ENCODE measurements at regions not wholly inside any gene's neighbourhood (a gene's known extent, or its start where the extent isn't known, plus 50 kb on each side); places are given as distances from the start of the nearest gene placed in this dataset.

DNA sequence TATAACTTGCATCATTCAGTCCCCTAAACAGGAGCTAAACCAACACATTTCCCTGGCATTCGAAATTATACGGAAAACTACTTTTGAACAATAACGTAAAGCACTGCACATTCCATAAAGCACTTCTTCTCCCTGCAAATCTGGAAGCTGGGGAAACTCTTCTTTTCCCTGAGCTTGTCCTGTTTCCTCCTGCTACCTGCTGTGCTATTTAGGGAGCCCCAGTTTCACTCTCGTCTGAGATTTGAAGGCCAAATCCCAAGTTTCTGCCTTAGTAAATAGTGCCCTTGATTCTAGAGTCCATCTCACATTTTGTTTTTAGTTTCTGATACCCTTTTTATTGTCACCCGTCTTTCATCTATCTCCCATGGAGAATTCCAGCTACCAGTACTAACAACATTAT lies 67.7 kb upstream of the OSR1 start:
- TF ChIP-seq, protein P1, sequence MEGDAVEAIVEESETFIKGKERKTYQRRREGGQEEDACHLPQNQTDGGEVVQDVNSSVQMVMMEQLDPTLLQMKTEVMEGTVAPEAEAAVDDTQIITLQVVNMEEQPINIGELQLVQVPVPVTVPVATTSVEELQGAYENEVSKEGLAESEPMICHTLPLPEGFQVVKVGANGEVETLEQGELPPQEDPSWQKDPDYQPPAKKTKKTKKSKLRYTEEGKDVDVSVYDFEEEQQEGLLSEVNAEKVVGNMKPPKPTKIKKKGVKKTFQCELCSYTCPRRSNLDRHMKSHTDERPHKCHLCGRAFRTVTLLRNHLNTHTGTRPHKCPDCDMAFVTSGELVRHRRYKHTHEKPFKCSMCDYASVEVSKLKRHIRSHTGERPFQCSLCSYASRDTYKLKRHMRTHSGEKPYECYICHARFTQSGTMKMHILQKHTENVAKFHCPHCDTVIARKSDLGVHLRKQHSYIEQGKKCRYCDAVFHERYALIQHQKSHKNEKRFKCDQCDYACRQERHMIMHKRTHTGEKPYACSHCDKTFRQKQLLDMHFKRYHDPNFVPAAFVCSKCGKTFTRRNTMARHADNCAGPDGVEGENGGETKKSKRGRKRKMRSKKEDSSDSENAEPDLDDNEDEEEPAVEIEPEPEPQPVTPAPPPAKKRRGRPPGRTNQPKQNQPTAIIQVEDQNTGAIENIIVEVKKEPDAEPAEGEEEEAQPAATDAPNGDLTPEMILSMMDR (IDR thresholded peaks at IDR 0.05) = no peak
- no peak overlapping the region for H3K27ac Mint-ChIP-seq
- no peak for DNase-seq
- H3K4me3 Mint-ChIP-seq = no peak overlapping the region
- peaks cover 4% of the 10 kb centered on the region for H3K27me3 Mint-ChIP-seq (ENCODE audit: low read depth, poor library complexity)
- H3K36me3 Mint-ChIP-seq (ENCODE audit: low read depth) = no peaks in the 10 kb centered on the region
- H3K4me1 Mint-ChIP-seq = peaks cover 23% of the 10 kb centered on the region
- H3K9me3 Mint-ChIP-seq = no peaks in the 10 kb centered on the region

DNA sequence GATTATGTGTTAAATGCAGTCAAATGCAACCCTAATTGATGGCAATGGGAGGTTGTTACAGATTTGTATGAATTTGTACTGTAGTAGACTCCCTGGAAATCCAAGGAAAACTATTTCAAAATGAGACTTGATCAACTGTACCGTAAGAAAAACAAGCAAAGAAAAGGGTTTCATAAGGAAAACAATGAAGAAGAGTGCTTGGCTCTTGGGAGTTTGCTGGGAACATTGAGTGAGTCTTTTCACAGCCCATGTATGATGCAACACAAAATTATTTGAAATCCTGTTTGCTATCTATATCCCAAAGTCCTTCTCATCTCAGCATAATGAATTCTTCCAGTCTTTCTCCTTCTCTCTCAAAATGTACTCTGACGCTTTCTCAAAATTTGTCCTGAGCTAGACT lies 67.0 kb upstream of the OSR1 start:
- Mint-ChIP-seq H3K4me3 (no peak overlapping the region), H3K9me3 (no peaks in the 10 kb centered on the region), H3K4me1 (peaks cover 23% of the 10 kb centered on the region), H3K27me3 (ENCODE audit: low read depth, poor library complexity) (peaks cover 4% of the 10 kb centered on the region), H3K36me3 (ENCODE audit: low read depth) (no peaks in the 10 kb centered on the region), H3K27ac (no peak overlapping the region)
- DNase-seq = no peak
- TF ChIP-seq, protein P1 (IDR thresholded peaks at IDR 0.05) = no peak

GRCh38 chr2:19419211-19419880 lies 60.9 kb upstream of the OSR1 start:
- Mint-ChIP-seq H3K4me1 (peaks cover 18% of the 10 kb centered on the region), H3K4me3 (no peak overlapping the region)

GRCh38 chr2:19416784-19417684 lies 58.6 kb upstream of the OSR1 start:
- no peak overlapping the region for H3K4me3 Mint-ChIP-seq
- H3K9me3 Mint-ChIP-seq = peaks cover 20% of the 10 kb centered on the region
- H3K27me3 Mint-ChIP-seq (ENCODE audit: low read depth, poor library complexity) = peaks cover 3% of the 10 kb centered on the region
- peaks cover 18% of the 10 kb centered on the region for H3K4me1 Mint-ChIP-seq
- DNase-seq = no peak
- H3K36me3 Mint-ChIP-seq (ENCODE audit: low read depth) = no peaks in the 10 kb centered on the region
- TF ChIP-seq, protein P1 (IDR thresholded peaks at IDR 0.05) = no peak
- H3K27ac Mint-ChIP-seq = no peak overlapping the region

More at GRCh38 chr2:19419211-19419880, 60.9 kb upstream of the OSR1 start:
- TF ChIP-seq, protein P1 (IDR thresholded peaks at IDR 0.05) = no peak
- Mint-ChIP-seq H3K36me3 (ENCODE audit: low read depth) (no peaks in the 10 kb centered on the region), H3K9me3 (peaks cover 10% of the 10 kb centered on the region), H3K27me3 (ENCODE audit: low read depth, poor library complexity) (peaks cover 3% of the 10 kb centered on the region), H3K27ac (no peak overlapping the region)
- no peak for DNase-seq

DNA sequence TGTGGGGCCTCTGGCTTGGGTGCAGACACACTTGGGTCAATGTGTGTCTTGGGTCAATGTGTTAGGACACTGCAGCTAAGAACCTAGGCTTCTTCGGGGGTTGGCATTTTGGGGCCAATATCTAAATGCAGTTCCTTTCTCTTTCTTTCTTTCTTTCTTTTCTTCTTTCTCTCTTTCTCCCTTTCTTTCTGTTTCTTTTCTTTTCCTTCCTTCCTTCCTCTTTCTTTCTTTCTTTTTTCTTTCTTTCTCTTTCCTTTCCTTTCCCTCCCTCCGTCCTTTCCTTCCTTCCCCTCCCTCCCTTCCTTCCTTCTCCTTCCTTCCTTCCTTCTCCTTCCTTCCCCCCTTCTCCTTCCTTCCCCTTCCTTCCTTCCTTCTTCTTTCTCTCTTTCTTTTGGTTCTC lies 57.7 kb upstream of the OSR1 start:
- no peak for DNase-seq
- no peak overlapping the region for H3K4me3 Mint-ChIP-seq
- H3K9me3 Mint-ChIP-seq = peaks cover 27% of the 10 kb centered on the region
- no peaks in the 10 kb centered on the region for H3K36me3 Mint-ChIP-seq (ENCODE audit: low read depth)
- H3K27ac Mint-ChIP-seq = peak overlapping the region; percentile 85
- peaks cover 18% of the 10 kb centered on the region for H3K4me1 Mint-ChIP-seq
- H3K27me3 Mint-ChIP-seq (ENCODE audit: low read depth, poor library complexity) = peaks cover 3% of the 10 kb centered on the region
- TF ChIP-seq, protein P1 (IDR thresholded peaks at IDR 0.05) = no peak
